Peyer's patch (tissue), 4 donors: ENCODE measurements at regions not wholly inside any gene's neighbourhood (a gene's known extent, or its start where the extent isn't known, plus 50 kb on each side); places are given as distances from the start of the nearest gene placed in this dataset.

Experiments used
- CTCF ChIP-seq, 6 experiments: fragments of 450-650 bp in 4 of 6; fragments of 200-600 bp in 2 of 6; sonication (generic) in 1 of 6; IDR thresholded peaks; one replicate each; pipeline ENCODE4 v1.5.1; 2017 to 2019; ENCODE audit warnings: antibody characterized with exemption in 6 of 6, mild to moderate bottlenecking in 3 of 6, moderate library complexity in 1 of 6
- POLR2A ChIP-seq, 2 donors: fragments of 450-650 bp; IDR thresholded peaks; one replicate each; pipeline ENCODE4 v1.5.1; 2017; ENCODE audit warnings: antibody characterized with exemption in 2 of 2, mild to moderate bottlenecking in 2 of 2, moderate library complexity in 2 of 2

- TF ChIP-seq CTCF (IDR thresholded peaks at IDR 0.05) (no peak), POLR2A (IDR thresholded peaks at IDR 0.05) (no peak)
Observed at GRCh38 chr22:49348631-49349030, 479.0 kb downstream of the BRD1 start.
